HS-27A (cell line): ENCODE measurements at regions not wholly inside any gene's neighbourhood (a gene's known extent, or its start where the extent isn't known, plus 50 kb on each side); places are given as distances from the start of the nearest gene placed in this dataset.

Source experiments
- DNase-seq: peaks from one replicate; pipeline ENCODE4 v3.0.0-alpha.2; 2012; ENCODE audit warnings: low read depth, missing footprints

- no peak for DNase-seq
Observed at GRCh38 chr13:104045907-104046306, 979.7 kb upstream of the SLC10A2 start.

- DNase-seq: no peak
Observed at GRCh38 chr13:104043184-104043583, 977.0 kb upstream of the SLC10A2 start.

- DNase-seq: no peak
Observed at GRCh38 chr13:104034891-104035290, 968.7 kb upstream of the SLC10A2 start.

GRCh38 chr13:104025303-104025702 is 959.1 kb upstream of the SLC10A2 start:
- DNase-seq: no peak

GRCh38 chr13:104024416-104025170 is 958.4 kb upstream of the SLC10A2 start:
- DNase-seq: no peak

GRCh38 chr13:104021806-104022397 is 955.7 kb upstream of the SLC10A2 start:
- no peak for DNase-seq

- no peak for DNase-seq
Observed at GRCh38 chr13:104017317-104017716, 951.1 kb upstream of the SLC10A2 start.

- DNase-seq: no peak
Observed at GRCh38 chr13:104015646-104016396, 949.6 kb upstream of the SLC10A2 start.

- DNase-seq: no peak
Observed at GRCh38 chr13:104014803-104015645, 948.8 kb upstream of the SLC10A2 start.

- DNase-seq: no peak
Observed at GRCh38 chr13:104011505-104012241, 945.5 kb upstream of the SLC10A2 start.

- DNase-seq: no peak
Observed at GRCh38 chr13:104008541-104009435, 942.6 kb upstream of the SLC10A2 start.

- DNase-seq: no peak
Observed at GRCh38 chr13:104008075-104008474, 941.9 kb upstream of the SLC10A2 start.

- DNase-seq: no peak
Observed at GRCh38 chr13:104006625-104007075, 940.4 kb upstream of the SLC10A2 start.

GRCh38 chr13:104004572-104004971 is 938.4 kb upstream of the SLC10A2 start:
- DNase-seq: no peak

- no peak for DNase-seq
Observed at GRCh38 chr13:104002216-104002615, 936.0 kb upstream of the SLC10A2 start.

- DNase-seq: no peak
Observed at GRCh38 chr13:104001766-104002165, 935.5 kb upstream of the SLC10A2 start.

- DNase-seq: no peak
Observed at GRCh38 chr13:103996733-103997132, 930.5 kb upstream of the SLC10A2 start.

GRCh38 chr13:103983948-103984347 is 917.7 kb upstream of the SLC10A2 start:
- DNase-seq: no peak

GRCh38 chr13:103976371-103976770 is 910.2 kb upstream of the SLC10A2 start:
- no peak for DNase-seq

GRCh38 chr13:103973740-103974139 is 907.5 kb upstream of the SLC10A2 start:
- DNase-seq: no peak
